ENCODE measurements at regions not wholly inside any gene's neighbourhood (a gene's known extent, or its start where the extent isn't known, plus 50 kb on each side); places are given as distances from the start of the nearest gene placed in this dataset.
"Not testable (repeated sequence)": the region's sequence is repeated elsewhere in the genome, so short reads cannot be mapped to it uniquely, and the experiment has no call there.

- no peak for DNase-seq (ENCODE audit: low read depth, low spot score)
Measured at GRCh38 chrX:84611843-84612636, 109.8 kb upstream of the HDX start.

GRCh38 chrX:84634201-84634782 lies 132.0 kb upstream of the HDX start:
- DNase-seq (ENCODE audit: low read depth, low spot score): no peak

- no peak for DNase-seq (ENCODE audit: low read depth, low spot score)
Measured at GRCh38 chrX:84666086-84666485, 163.8 kb upstream of the HDX start.

GRCh38 chrX:84690228-84690627 lies 188.0 kb upstream of the HDX start:
- DNase-seq (ENCODE audit: low read depth, low spot score): no peak

DNA sequence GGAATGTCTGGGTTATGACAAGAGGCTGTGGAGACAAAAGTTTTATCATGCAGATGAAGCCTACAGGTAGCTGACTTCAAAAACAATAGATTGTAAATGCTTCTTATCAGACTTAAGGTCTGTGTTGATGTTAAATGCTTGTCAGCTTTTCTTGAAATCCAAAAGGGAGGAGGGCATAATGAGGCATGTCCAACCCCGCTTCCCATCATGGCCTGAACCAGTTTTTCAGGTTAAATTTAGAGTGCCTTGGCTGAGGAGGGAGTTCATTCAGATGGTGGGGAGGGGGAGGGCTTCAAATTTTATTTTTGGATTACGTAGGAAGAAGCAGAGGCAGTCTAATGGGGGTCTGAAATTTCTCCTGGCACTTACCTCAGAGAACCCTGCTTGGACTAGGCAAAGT lies 207.7 kb upstream of the HDX start:
- DNase-seq (ENCODE audit: low read depth, low spot score): no peak

DNA sequence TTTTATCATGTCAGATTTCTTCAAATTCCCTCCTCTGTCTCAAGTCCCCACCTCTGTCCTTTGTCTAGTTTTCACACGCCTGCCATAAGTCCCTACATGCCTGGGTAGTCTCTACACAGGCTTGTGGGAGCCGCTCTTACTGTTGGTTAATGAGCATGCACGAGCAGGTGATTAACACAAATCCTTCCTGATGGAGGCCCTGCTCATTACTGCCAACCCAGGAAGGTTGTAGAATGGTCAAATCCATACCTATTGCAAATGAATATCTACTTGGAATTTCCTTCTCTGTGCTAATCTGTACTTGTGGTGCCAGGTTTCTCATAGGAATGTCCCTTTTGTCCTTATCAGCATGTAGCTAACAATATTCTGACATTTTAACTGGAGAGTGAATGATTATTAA lies 208.4 kb upstream of the HDX start:
- DNase-seq (ENCODE audit: low read depth, low spot score): no peak

GRCh38 chrX:84712621-84713020 lies 210.4 kb upstream of the HDX start:
- no peak for DNase-seq (ENCODE audit: low read depth, low spot score)

- DNase-seq (ENCODE audit: low read depth, low spot score): no peak
Measured at GRCh38 chrX:84715315-84715714, 213.1 kb upstream of the HDX start.

GRCh38 chrX:84717343-84717742 lies 215.1 kb upstream of the HDX start:
- no peak for DNase-seq (ENCODE audit: low read depth, low spot score)

DNA sequence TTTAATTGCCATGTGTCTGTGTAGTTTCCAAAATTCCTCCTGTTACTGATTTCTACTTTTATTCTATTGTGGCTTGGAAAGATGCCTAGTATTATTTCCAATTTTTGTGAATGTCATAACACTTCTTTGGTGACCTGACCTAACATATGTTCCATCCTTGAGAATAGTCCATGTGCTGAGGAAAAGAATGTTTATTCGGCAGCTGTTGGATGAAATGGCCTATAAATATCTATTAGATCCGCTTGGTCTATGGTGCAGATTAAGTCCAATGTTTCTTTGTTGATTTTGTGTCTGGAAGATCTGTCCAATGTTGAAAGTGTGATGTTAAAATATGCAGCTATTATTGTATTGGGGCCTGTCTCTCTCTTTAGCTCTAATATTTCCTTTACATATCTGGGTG lies 219.2 kb upstream of the HDX start:
- no peak for DNase-seq (ENCODE audit: low read depth, low spot score)

GRCh38 chrX:84724576-84724975 lies 222.3 kb upstream of the HDX start:
- DNase-seq (ENCODE audit: low read depth, low spot score): no peak

DNA sequence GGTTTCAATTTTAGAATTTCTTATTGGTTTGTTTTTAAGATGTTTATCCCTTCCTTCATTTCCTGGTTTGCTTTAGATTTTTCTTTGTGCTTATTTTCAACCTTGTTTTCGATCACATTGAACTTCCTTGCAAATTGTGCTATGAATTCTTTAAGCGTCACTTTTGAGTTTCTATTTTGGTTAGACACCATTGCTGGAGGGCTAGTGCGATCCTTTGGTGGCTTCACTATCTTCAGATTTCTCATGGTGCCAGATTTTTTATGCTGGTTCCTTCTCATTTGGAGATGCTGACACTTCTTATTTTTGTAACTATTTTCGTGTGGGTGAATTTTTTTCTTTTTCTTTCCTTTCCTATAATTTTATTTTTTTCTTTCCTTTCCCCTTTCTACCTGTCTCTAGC lies 227.2 kb upstream of the HDX start:
- DNase-seq (ENCODE audit: low read depth, low spot score): no peak

- DNase-seq (ENCODE audit: low read depth, low spot score): peak; percentile 28
Measured at GRCh38 chrX:84729809-84730208, 227.6 kb upstream of the HDX start.

- no peak for DNase-seq (ENCODE audit: low read depth, low spot score)
Measured at GRCh38 chrX:84735025-84735424, 232.8 kb upstream of the HDX start.

GRCh38 chrX:84737471-84737871 lies 235.2 kb upstream of the HDX start:
- DNase-seq (ENCODE audit: low read depth, low spot score): no peak

- DNase-seq (ENCODE audit: low read depth, low spot score): no peak
Measured at GRCh38 chrX:84747516-84747915, 245.3 kb upstream of the HDX start.

DNA sequence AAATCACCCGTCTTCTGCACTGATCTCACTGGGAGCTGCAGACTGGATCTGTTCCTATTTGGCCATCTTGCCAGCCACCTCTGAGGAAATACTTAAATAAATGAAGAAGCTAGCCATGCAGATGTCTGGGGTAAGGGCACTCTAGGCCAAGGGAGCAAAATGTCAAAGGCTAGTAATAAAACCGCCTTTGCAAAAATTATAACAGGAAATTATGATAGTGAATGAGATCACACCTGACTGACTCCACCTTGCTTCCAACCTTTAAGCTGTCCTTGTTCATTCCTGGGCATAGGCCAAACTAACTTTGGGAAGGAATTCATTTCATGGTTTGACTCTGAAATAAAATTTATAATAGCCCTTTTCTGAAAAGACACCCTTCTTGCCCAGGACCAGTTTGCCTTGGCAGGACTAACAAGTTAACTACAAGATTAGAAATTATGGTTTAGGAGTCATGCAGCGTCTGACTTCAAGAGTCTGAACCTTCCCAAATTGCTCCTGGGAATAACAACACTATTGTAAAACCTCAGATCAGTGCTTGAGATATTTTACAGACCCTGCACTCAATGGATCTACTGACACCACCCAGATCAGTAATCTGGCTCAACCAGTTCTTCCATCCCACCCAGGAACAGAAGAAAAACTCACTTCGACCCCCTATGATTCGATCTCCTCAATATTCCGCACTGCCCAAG lies 246.9 kb upstream of the HDX start:
- DNase-seq (ENCODE audit: low read depth, low spot score): no peak

DNA sequence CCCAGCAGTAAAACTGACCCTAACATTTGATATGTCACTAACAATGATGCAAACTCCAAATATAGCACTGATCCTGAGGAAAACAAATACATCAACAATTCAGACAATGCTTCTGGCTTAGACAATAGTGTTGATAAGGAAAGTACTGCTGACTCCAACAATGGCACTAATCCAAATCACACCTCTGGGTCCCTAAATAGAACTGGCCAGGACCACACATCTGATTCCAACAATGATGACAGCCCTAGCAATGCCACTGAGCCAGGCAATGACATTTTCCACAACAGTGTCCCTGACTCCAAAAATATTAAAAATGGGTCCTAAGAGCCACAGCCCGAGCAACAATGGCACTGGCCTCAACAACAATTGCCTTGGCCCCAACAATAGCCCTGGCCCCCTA lies 243.1 kb upstream of the APOOL start:
- DNase-seq (ENCODE audit: low read depth, low spot score): no peak

DNA sequence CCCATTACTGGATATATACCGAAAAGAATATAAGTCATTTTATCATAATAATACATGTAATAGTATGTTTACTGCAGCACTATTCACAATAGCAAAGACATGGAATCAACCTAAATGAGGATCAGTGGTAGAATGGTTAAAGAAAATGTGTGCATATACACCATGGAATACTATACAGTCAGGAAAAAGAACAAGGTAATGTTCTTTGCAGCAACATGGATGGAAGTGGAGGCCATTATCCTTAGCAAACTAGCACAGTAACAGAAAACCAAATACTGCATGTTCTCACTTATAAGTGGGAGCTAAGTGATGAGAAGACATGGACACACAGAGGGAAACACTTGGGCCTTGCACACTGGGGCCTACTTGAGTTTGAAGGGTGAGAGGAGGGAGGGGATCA lies 207.4 kb upstream of the APOOL start:
- no peak for DNase-seq (ENCODE audit: low read depth, low spot score)

- no peak for DNase-seq (ENCODE audit: low read depth, low spot score)
Measured at GRCh38 chrX:84830836-84831235, 172.8 kb upstream of the APOOL start.

- not testable (repeated sequence) for DNase-seq (ENCODE audit: low read depth, low spot score)
Measured at GRCh38 chrX:84846541-84846940, 157.1 kb upstream of the APOOL start.

GRCh38 chrX:84851183-84851582 lies 152.5 kb upstream of the APOOL start:
- DNase-seq (ENCODE audit: low read depth, low spot score): not testable (repeated sequence)

GRCh38 chrX:84856791-84857190 lies 146.9 kb upstream of the APOOL start:
- not testable (repeated sequence) for DNase-seq (ENCODE audit: low read depth, low spot score)

Data from astrocyte of the hippocampus (primary cell).